ENCODE measurements at regions not wholly inside any gene's neighbourhood (a gene's known extent, or its start where the extent isn't known, plus 50 kb on each side); places are given as distances from the start of the nearest gene placed in this dataset.
"Not testable (repeated sequence)": the region's sequence is repeated elsewhere in the genome, so short reads cannot be mapped to it uniquely, and the experiment has no call there.

GRCh38 chr10:23754179-23754578 lies 315.3 kb downstream of the OTUD1 start:
- no peak for DNase-seq (ENCODE audit: low read depth in 2 of 2)

- DNase-seq (ENCODE audit: low read depth in 2 of 2): no peak
These were observed 316.1 kb downstream of the OTUD1 start for GRCh38 chr10:23754941-23755340.

GRCh38 chr10:23755556-23755955 lies 316.7 kb downstream of the OTUD1 start:
- no peak for DNase-seq (ENCODE audit: low read depth in 2 of 2)

GRCh38 chr10:23768281-23768680 lies 329.4 kb downstream of the OTUD1 start:
- DNase-seq (ENCODE audit: low read depth in 2 of 2): no peak

GRCh38 chr10:23777153-23777552 lies 338.3 kb downstream of the OTUD1 start:
- no peak for DNase-seq (ENCODE audit: low read depth in 2 of 2)

GRCh38 chr10:23779301-23779700 lies 340.4 kb downstream of the OTUD1 start:
- DNase-seq (ENCODE audit: low read depth in 2 of 2): no peak

GRCh38 chr10:23780331-23780730 lies 341.5 kb downstream of the OTUD1 start:
- no peak for DNase-seq (ENCODE audit: low read depth in 2 of 2)

GRCh38 chr10:23786594-23786993 lies 347.7 kb downstream of the OTUD1 start:
- no peak for DNase-seq (ENCODE audit: low read depth in 2 of 2)

- DNase-seq (ENCODE audit: low read depth in 2 of 2): no peak
These were observed 354.7 kb downstream of the OTUD1 start for GRCh38 chr10:23793577-23793976.

GRCh38 chr10:23797452-23797851 lies 358.6 kb downstream of the OTUD1 start:
- DNase-seq (ENCODE audit: low read depth in 2 of 2): not testable (repeated sequence)

GRCh38 chr10:23804125-23804524 lies 365.2 kb downstream of the OTUD1 start:
- DNase-seq (ENCODE audit: low read depth in 2 of 2): no peak

GRCh38 chr10:23813687-23814086 lies 374.8 kb downstream of the OTUD1 start:
- DNase-seq (ENCODE audit: low read depth in 2 of 2): no peak

GRCh38 chr10:23818484-23818883 lies 379.6 kb downstream of the OTUD1 start:
- DNase-seq (ENCODE audit: low read depth in 2 of 2): no peak

GRCh38 chr10:23820792-23821191 lies 381.9 kb downstream of the OTUD1 start:
- no peak for DNase-seq (ENCODE audit: low read depth in 2 of 2)

- DNase-seq (ENCODE audit: low read depth in 2 of 2): no peak
These were observed 384.1 kb upstream of the KIAA1217 start for GRCh38 chr10:23824822-23825221.

GRCh38 chr10:23826421-23826820 lies 382.5 kb upstream of the KIAA1217 start:
- DNase-seq (ENCODE audit: low read depth in 2 of 2): no peak

GRCh38 chr10:23829556-23829955 lies 379.4 kb upstream of the KIAA1217 start:
- DNase-seq (ENCODE audit: low read depth in 2 of 2): no peak

GRCh38 chr10:23834091-23834490 lies 374.8 kb upstream of the KIAA1217 start:
- no peak for DNase-seq (ENCODE audit: low read depth in 2 of 2)

- no peak for DNase-seq (ENCODE audit: low read depth in 2 of 2)
These were observed 358.3 kb upstream of the KIAA1217 start for GRCh38 chr10:23850631-23851030.

- no peak for DNase-seq (ENCODE audit: low read depth in 2 of 2)
These were observed 349.3 kb upstream of the KIAA1217 start for GRCh38 chr10:23859598-23859997.

GRCh38 chr10:23864631-23865147 lies 344.2 kb upstream of the KIAA1217 start:
- DNase-seq (ENCODE audit: low read depth in 2 of 2): no peak

GRCh38 chr10:23866985-23867384 lies 342.0 kb upstream of the KIAA1217 start:
- DNase-seq (ENCODE audit: low read depth in 2 of 2): not testable (repeated sequence)

GRCh38 chr10:23868121-23868520 lies 340.8 kb upstream of the KIAA1217 start:
- no peak for DNase-seq (ENCODE audit: low read depth in 2 of 2)

GRCh38 chr10:23869548-23869947 lies 339.4 kb upstream of the KIAA1217 start:
- no peak for DNase-seq (ENCODE audit: low read depth in 2 of 2)
